ENCODE measurements at regions not wholly inside any gene's neighbourhood (a gene's known extent, or its start where the extent isn't known, plus 50 kb on each side); places are given as distances from the start of the nearest gene placed in this dataset.

- H3K4me1 ChIP-seq (ENCODE audit: control insufficient read depth in 4 of 4, insufficient read depth in 4 of 4, low read length in 3 of 4): no peaks in the 10 kb centered on the region
- no peaks in the 10 kb centered on the region for H3K27me3 ChIP-seq (ENCODE audit: control insufficient read depth in 4 of 4, insufficient read depth in 4 of 4, low read length in 3 of 4)
- TF ChIP-seq GABPA (IDR thresholded peaks at IDR 0.05 in 1 of 2, conservative IDR thresholded peaks at IDR 0.05 in 1 of 2) (no peak), HNF4A (conservative IDR thresholded peaks at IDR 0.05) (no peak)
- no peak overlapping the region for H3K27ac ChIP-seq (ENCODE audit: low read depth in 1 of 2, low read length in 2 of 2)
- DNase-seq (ENCODE audit: low spot score): no peak
- H3K4me3 ChIP-seq (ENCODE audit: low read depth in 1 of 3, low read length in 3 of 3): no peak overlapping the region
- no peak overlapping the region for H3K9ac ChIP-seq (ENCODE audit: low read depth in 1 of 2, low read length in 2 of 2)
- WGBS: 96% methylated on average over 2 of the region's 2 CpGs
- no peaks in the 10 kb centered on the region for H3K36me3 ChIP-seq (ENCODE audit: control insufficient read depth in 4 of 4, insufficient read depth in 3 of 4, low read depth in 1 of 4, low read length in 3 of 4)
- H3K9me3 ChIP-seq (ENCODE audit: control insufficient read depth in 4 of 4, low read length in 3 of 4): no peaks in the 10 kb centered on the region
Measured at GRCh38 chrX:121301356-121301755, 253.9 kb downstream of the GLUD2 start.

GRCh38 chrX:121301822-121302221 lies 254.4 kb downstream of the GLUD2 start:
- H3K36me3 ChIP-seq (ENCODE audit: control insufficient read depth in 4 of 4, insufficient read depth in 3 of 4, low read depth in 1 of 4, low read length in 3 of 4): no peaks in the 10 kb centered on the region
- no peak for TF ChIP-seq JUND (IDR thresholded peaks at IDR 0.05)
- TF ChIP-seq RAD21 (IDR thresholded peaks at IDR 0.05): no peak
- no peak for TF ChIP-seq CTCF (IDR thresholded peaks at IDR 0.05; ENCODE audit: low read depth, low read length, missing input control)
- no peak for TF ChIP-seq SP1 (IDR thresholded peaks at IDR 0.05)
- no peak for TF ChIP-seq ATF3 (IDR thresholded peaks at IDR 0.05)
- no peak for TF ChIP-seq EGR1 (IDR thresholded peaks at IDR 0.05; ENCODE audit: low read depth in 2 of 2)
- TF ChIP-seq HNF4A (conservative IDR thresholded peaks at IDR 0.05): no peak
- no peak for TF ChIP-seq HNF4G (IDR thresholded peaks at IDR 0.05)
- TF ChIP-seq NR2F2 (IDR thresholded peaks at IDR 0.05): no peak
- TF ChIP-seq MAX (IDR thresholded peaks at IDR 0.05): no peak
- TF ChIP-seq TAF1 (conservative IDR thresholded peaks at IDR 0.05): no peak
- no peak for TF ChIP-seq ZBTB33 (IDR thresholded peaks at IDR 0.05)
- TF ChIP-seq FOXA2 (IDR thresholded peaks at IDR 0.05): no peak
- no peaks in the 10 kb centered on the region for H3K4me1 ChIP-seq (ENCODE audit: control insufficient read depth in 4 of 4, insufficient read depth in 4 of 4, low read length in 3 of 4)
- no peak overlapping the region for H3K4me3 ChIP-seq (ENCODE audit: low read depth in 1 of 3, low read length in 3 of 3)
- no peak overlapping the region for H3K27ac ChIP-seq (ENCODE audit: low read depth in 1 of 2, low read length in 2 of 2)
- H3K9ac ChIP-seq (ENCODE audit: low read depth in 1 of 2, low read length in 2 of 2): no peak overlapping the region
- no peaks in the 10 kb centered on the region for H3K9me3 ChIP-seq (ENCODE audit: control insufficient read depth in 4 of 4, low read length in 3 of 4)
- H3K27me3 ChIP-seq (ENCODE audit: control insufficient read depth in 4 of 4, insufficient read depth in 4 of 4, low read length in 3 of 4): no peaks in the 10 kb centered on the region
- 98% methylated on average over 1 of the region's 1 CpG for WGBS
- DNase-seq (ENCODE audit: low spot score): no peak

- no peak overlapping the region for H3K4me3 ChIP-seq (ENCODE audit: low read depth in 1 of 3, low read length in 3 of 3)
- H3K9ac ChIP-seq (ENCODE audit: low read depth in 1 of 2, low read length in 2 of 2): no peak overlapping the region
- no peaks in the 10 kb centered on the region for H3K27me3 ChIP-seq (ENCODE audit: control insufficient read depth in 4 of 4, insufficient read depth in 4 of 4, low read length in 3 of 4)
- no peak overlapping the region for H3K27ac ChIP-seq (ENCODE audit: low read depth in 1 of 2, low read length in 2 of 2)
- DNase-seq (ENCODE audit: low spot score): no peak
- H3K36me3 ChIP-seq (ENCODE audit: control insufficient read depth in 4 of 4, insufficient read depth in 3 of 4, low read depth in 1 of 4, low read length in 3 of 4): no peaks in the 10 kb centered on the region
- 83% methylated on average over 3 of the region's 3 CpGs for WGBS
- no peaks in the 10 kb centered on the region for H3K4me1 ChIP-seq (ENCODE audit: control insufficient read depth in 4 of 4, insufficient read depth in 4 of 4, low read length in 3 of 4)
- H3K9me3 ChIP-seq (ENCODE audit: control insufficient read depth in 4 of 4, low read length in 3 of 4): no peaks in the 10 kb centered on the region
- TF ChIP-seq MAX (IDR thresholded peaks at IDR 0.05) (no peak), HNF4G (IDR thresholded peaks at IDR 0.05) (no peak), TAF1 (conservative IDR thresholded peaks at IDR 0.05) (no peak), NR2F2 (IDR thresholded peaks at IDR 0.05) (no peak), RXRA (IDR thresholded peaks at IDR 0.05) (no peak), HNF4A (conservative IDR thresholded peaks at IDR 0.05) (no peak), JUND (IDR thresholded peaks at IDR 0.05) (no peak), RAD21 (IDR thresholded peaks at IDR 0.05) (no peak), FOXA1 (IDR thresholded peaks at IDR 0.05) (no peak), SP1 (IDR thresholded peaks at IDR 0.05) (no peak), ZBTB33 (IDR thresholded peaks at IDR 0.05) (no peak), REST (IDR thresholded peaks at IDR 0.05) (no peak)
Measured at GRCh38 chrX:121307449-121307848, 260.0 kb downstream of the GLUD2 start.
